Left ventricle myocardium inferior (tissue), 1 donor: ENCODE measurements at regions not wholly inside any gene's neighbourhood (a gene's known extent, or its start where the extent isn't known, plus 50 kb on each side); places are given as distances from the start of the nearest gene placed in this dataset.

Experiments used
- DNase-seq: peaks from one replicate; pipeline ENCODE4 v3.0.0-alpha.2; 2020
- H3K27ac ChIP-seq: fragments of 200-600 bp; replicated peaks from 2 replicates; pipeline ENCODE4 v1.8.0; 2021
- H3K27me3 ChIP-seq: fragments of 200-600 bp; 2 replicates; pipeline ENCODE4 v1.8.0; 2021; ENCODE audit warnings: low read depth
- H3K36me3 ChIP-seq: fragments of 200-600 bp; 2 replicates; pipeline ENCODE4 v1.8.0; 2021
- H3K4me1 ChIP-seq: fragments of 200-600 bp; 2 replicates; pipeline ENCODE4 v1.8.0; 2021
- H3K4me3 ChIP-seq: fragments of 200-600 bp; 2 replicates; pipeline ENCODE4 v1.8.0; 2021; ENCODE audit warnings: mild to moderate bottlenecking, moderate library complexity
- H3K9me3 ChIP-seq: fragments of 200-600 bp; replicated peaks from 2 replicates; pipeline ENCODE4 v1.8.0; 2021
- intact Hi-C: fragments of 100-400 bp; cut with micrococcal nuclease; formaldehyde crosslinking; loops from one replicate; pipeline ENCODE4 v1.11.0; 2022
- TF ChIP-seq, protein P1 (sequence below): fragments of 200-600 bp; IDR thresholded peaks from 2 replicates; pipeline ENCODE4 v1.8.0; 2021; ENCODE audit warnings: antibody characterized with exemption, mild to moderate bottlenecking, borderline replicate concordance
- donor health status: DM: no; HTN: yes; CAD: no; lungs with severe emphysema.

DNA sequence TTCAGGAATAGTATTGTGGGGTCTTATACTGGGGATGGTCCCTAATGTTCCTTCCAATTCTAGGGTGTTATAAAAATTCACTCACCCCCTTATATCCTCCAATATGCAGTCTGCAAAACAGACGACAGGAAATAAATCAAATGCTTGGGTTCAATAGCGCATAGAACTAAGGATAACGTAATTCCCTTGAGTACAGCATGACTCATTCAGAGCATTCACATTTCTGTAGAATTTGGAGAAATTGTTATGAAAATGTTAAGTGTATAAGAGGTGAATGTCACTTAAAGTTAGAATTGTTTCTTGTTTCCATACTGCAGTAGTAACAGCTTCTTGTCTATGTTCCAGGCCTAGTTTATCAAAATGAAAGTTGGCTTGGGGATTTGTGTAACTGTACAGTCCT is 271.4 kb downstream of the RPS29 start:
- no peak overlapping the region for H3K27ac ChIP-seq
- TF ChIP-seq, protein P1, sequence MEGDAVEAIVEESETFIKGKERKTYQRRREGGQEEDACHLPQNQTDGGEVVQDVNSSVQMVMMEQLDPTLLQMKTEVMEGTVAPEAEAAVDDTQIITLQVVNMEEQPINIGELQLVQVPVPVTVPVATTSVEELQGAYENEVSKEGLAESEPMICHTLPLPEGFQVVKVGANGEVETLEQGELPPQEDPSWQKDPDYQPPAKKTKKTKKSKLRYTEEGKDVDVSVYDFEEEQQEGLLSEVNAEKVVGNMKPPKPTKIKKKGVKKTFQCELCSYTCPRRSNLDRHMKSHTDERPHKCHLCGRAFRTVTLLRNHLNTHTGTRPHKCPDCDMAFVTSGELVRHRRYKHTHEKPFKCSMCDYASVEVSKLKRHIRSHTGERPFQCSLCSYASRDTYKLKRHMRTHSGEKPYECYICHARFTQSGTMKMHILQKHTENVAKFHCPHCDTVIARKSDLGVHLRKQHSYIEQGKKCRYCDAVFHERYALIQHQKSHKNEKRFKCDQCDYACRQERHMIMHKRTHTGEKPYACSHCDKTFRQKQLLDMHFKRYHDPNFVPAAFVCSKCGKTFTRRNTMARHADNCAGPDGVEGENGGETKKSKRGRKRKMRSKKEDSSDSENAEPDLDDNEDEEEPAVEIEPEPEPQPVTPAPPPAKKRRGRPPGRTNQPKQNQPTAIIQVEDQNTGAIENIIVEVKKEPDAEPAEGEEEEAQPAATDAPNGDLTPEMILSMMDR, result no peak
- no peaks in the 10 kb centered on the region for H3K4me1 ChIP-seq
- no peak for DNase-seq
- no peaks in the 10 kb centered on the region for H3K9me3 ChIP-seq
- no peaks in the 10 kb centered on the region for H3K36me3 ChIP-seq
- H3K27me3 ChIP-seq, result peaks cover 3% of the 10 kb centered on the region
- intact Hi-C loops, result no loop called here
- H3K4me3 ChIP-seq, result no peak overlapping the region

- TF ChIP-seq, protein P1, result no peak
- Histone ChIP-seq H3K4me3 (no peak overlapping the region), H3K4me1 (no peaks in the 10 kb centered on the region), H3K36me3 (no peaks in the 10 kb centered on the region), H3K9me3 (no peaks in the 10 kb centered on the region), H3K27me3 (peaks cover 3% of the 10 kb centered on the region), H3K27ac (no peak overlapping the region)
- intact Hi-C loops, result no loop called here
- no peak for DNase-seq
These were observed 273.1 kb downstream of the RPS29 start for GRCh38 chr14:49313108-49313507.

DNA sequence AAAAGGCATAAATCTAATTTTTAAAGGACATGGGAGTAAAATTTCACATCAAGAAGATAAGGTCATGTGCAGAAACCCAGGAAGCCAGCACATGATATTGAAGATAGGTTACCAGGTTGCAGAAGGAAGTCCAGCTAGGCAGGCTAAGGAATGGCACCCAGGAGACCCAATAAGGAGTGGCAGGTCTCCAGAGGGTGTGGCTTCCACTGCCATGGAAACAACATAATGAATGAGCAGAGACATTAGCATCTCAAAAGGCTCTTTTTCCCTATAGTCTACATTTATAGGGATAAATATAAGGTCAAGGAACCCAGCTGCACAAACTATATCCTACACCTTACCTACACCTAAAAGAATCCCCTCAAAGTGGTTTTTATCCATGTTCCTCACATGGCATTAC is 275.9 kb downstream of the RPS29 start:
- H3K36me3 ChIP-seq, result no peaks in the 10 kb centered on the region
- H3K4me1 ChIP-seq, result no peaks in the 10 kb centered on the region
- H3K9me3 ChIP-seq, result no peaks in the 10 kb centered on the region
- TF ChIP-seq, protein P1, result no peak
- intact Hi-C loops, result no loop called here
- H3K27ac ChIP-seq, result no peak overlapping the region
- no peak for DNase-seq
- H3K4me3 ChIP-seq, result no peak overlapping the region
- H3K27me3 ChIP-seq, result peaks cover 14% of the 10 kb centered on the region

DNA sequence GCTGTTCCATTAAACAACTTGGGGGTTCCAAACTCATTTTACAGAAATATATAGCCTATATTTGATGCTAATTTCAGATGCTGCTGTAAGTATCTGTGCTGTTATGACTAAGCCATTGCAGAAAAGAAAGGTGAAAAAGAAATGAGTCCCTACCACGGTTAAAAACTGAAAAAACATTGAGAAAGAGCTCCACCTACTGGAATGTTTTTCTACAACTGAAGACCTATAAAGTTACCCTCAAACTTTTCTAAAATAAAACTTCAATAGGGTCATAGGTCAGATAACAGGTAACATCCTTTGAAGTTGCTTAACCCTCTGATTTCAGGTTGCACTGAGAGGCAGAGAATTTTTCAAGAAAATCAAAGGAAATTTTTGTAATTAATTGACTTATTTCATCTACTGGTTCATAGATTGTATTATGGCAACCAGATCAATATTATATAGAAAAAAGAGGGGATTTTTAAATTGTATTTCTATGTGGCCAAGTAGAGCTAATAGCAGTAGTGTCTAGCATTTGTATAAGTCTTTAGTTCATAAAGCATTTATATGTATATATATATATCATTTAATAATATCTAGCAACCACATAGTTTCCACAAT is 279.9 kb downstream of the RPS29 start:
- Histone ChIP-seq H3K4me3 (no peak overlapping the region), H3K27me3 (peaks cover 14% of the 10 kb centered on the region), H3K36me3 (no peaks in the 10 kb centered on the region), H3K4me1 (no peaks in the 10 kb centered on the region), H3K9me3 (no peaks in the 10 kb centered on the region), H3K27ac (no peak overlapping the region)
- DNase-seq, result no peak
- intact Hi-C loops, result no loop called here
- TF ChIP-seq, protein P1, result peak; percentile 50

DNA sequence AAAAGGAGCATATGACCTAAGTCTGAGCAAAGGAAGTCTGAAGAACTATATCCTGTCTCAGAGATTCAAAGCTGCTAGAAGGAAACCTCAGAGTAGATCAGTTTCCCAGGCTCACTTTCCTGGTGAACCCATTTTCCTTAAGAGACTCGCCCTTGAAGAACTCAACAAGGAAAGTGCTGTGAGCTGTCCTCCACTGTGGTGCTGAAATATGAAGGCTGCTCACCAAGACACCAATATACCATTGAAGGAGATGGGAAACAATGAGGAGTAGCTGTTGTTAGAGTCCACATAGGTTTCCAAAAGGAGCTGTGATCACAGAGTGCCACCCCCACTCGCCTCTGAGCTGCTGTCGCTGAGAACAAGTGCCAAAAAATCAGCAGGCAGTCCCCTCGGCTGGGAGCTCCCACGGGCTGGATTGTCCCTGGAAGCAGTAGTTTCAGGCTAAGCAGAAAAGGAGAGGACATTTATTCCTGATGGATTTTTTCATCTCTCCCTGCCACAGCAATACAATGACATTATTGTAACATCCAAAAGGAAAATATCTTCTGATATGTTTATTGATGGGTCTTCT is 282.1 kb downstream of the RPS29 start:
- H3K27me3 ChIP-seq, result peaks cover 11% of the 10 kb centered on the region
- no peak for DNase-seq
- no peaks in the 10 kb centered on the region for H3K4me1 ChIP-seq
- no peaks in the 10 kb centered on the region for H3K9me3 ChIP-seq
- H3K4me3 ChIP-seq, result no peak overlapping the region
- no peaks in the 10 kb centered on the region for H3K36me3 ChIP-seq
- no peak overlapping the region for H3K27ac ChIP-seq
- intact Hi-C loops, result no loop called here
- TF ChIP-seq, protein P1, result no peak
